K562 (cell line): ENCODE measurements at regions not wholly inside any gene's neighbourhood (a gene's known extent, or its start where the extent isn't known, plus 50 kb on each side); places are given as distances from the start of the nearest gene placed in this dataset.

Experiments used
- ATAC-seq: fragments of 200-7000 bp; cut with Tn5 transposase; 3 replicates; pipeline ENCODE4 v1.9.1; 2020; ENCODE audit warnings: moderate library complexity
- BruUV-seq: library from RNA; stranded (reverse); fragments of 400-500 nt; replicated peaks from 2 replicates; lab custom pipeline; 2021; lab: Mats Ljungman, UMichigan
- CTCF ChIA-PET: fragments of 300-600 bp; formaldehyde crosslinking; extraction: SDS; loops from one replicate; lab custom pipeline; 2021; ENCODE audit warnings: low intra/inter-chr PET ratio; lab: Yijun Ruan, JAX
- POLR2A ChIA-PET: fragments of 300-600, 350-650 bp; sonication (Branson Sonifier 250); formaldehyde crosslinking; extraction: SDS; loops from one replicate; lab custom pipeline; 2021; ENCODE audit warnings: antibody characterized with exemption, inconsistent platforms; lab: Yijun Ruan, JAX
- DNase-seq, 4 experiments: peaks; one replicate each; pipeline versions ENCODE4 v3.0.0 to v3.0.0-alpha.2; 2011 to 2018; ENCODE audit warnings: low spot score in 3 of 4, mixed read lengths in 3 of 4; ENCODE audit errors: extremely low read depth in 1 of 4
- FAIRE-seq: peaks from 2 replicates; lab custom pipeline; 2011; peaks lifted over from hg19 to GRCh38; lab: Jason Lieb, UNC
- H2AFZ ChIP-seq: 2 replicates; pipeline ENCODE4 v1.6.0; 2011; ENCODE audit warnings: low read depth, low read length, control low read depth, inconsistent platforms
- H3K27ac ChIP-seq: fragments of 200-600 bp; 3 replicates; pipeline ENCODE4 v1.8.0; 2011; ENCODE audit warnings: low read depth, mild to moderate bottlenecking, control low read depth, inconsistent platforms, low read length, moderate library complexity, mixed read lengths; ENCODE audit errors: extremely low read depth
- H3K27me3 ChIP-seq, 2 experiments: fragments of 300-600 bp in 1 of 2; 2 replicates in 1 of 2; 3 replicates in 1 of 2; pipeline versions ENCODE4 v1.6.0 to v1.8.0; 2011; ENCODE audit warnings: inconsistent platforms in 2 of 2, low read length in 2 of 2, mild to moderate bottlenecking in 1 of 2, mixed read lengths in 1 of 2, moderate library complexity in 1 of 2; ENCODE audit not compliant: control insufficient read depth in 2 of 2, insufficient read depth in 2 of 2
- H3K36me3 ChIP-seq: fragments of 300-600 bp; 3 replicates; pipeline ENCODE4 v1.8.0; 2011; ENCODE audit warnings: mild to moderate bottlenecking, low read length, inconsistent platforms; ENCODE audit not compliant: control insufficient read depth, insufficient read depth
- H3K4me1 ChIP-seq, 2 experiments: fragments of 200-600 bp in 1 of 2; replicated peaks in 1 of 2; 2 replicates in 1 of 2; 3 replicates in 1 of 2; pipeline versions ENCODE4 v1.5.1 to v1.8.0; 2011; ENCODE audit warnings: inconsistent platforms in 2 of 2, low read length in 2 of 2, mild to moderate bottlenecking in 1 of 2, mixed read lengths in 1 of 2, moderate library complexity in 1 of 2; ENCODE audit not compliant: control insufficient read depth in 2 of 2, insufficient read depth in 2 of 2
- H3K4me2 ChIP-seq: 2 replicates; pipeline ENCODE4 v1.6.1; 2011; ENCODE audit warnings: low read length, control low read depth, inconsistent platforms, mixed read lengths; ENCODE audit not compliant: insufficient read depth
- H3K4me3 ChIP-seq: fragments of 200-600 bp; sonication (generic), shearing (Covaris generic); 2 replicates; pipeline ENCODE4 v1.5.1; 2016; ENCODE audit warnings: control low read depth, inconsistent platforms
- H3K79me2 ChIP-seq: fragments of 200-600 bp; 3 replicates; pipeline ENCODE4 v1.8.0; 2011; ENCODE audit warnings: low read length, inconsistent platforms; ENCODE audit not compliant: control insufficient read depth, insufficient read depth
- H3K9ac ChIP-seq, 2 experiments: 2 replicates each; pipeline versions ENCODE4 v1.6.0 to v1.6.1; 2011; ENCODE audit warnings: low read depth in 2 of 2, low read length in 2 of 2, control low read depth in 1 of 2, inconsistent platforms in 1 of 2, mild to moderate bottlenecking in 1 of 2, mixed read lengths in 1 of 2; ENCODE audit not compliant: insufficient read depth in 1 of 2
- H3K9me1 ChIP-seq: one replicate; pipeline ENCODE4 v1.6.0; 2011; ENCODE audit warnings: inconsistent platforms, mild to moderate bottlenecking, low read length, moderate library complexity; ENCODE audit not compliant: control insufficient read depth, insufficient read depth
- H3K9me3 ChIP-seq: replicated peaks from 2 replicates; pipeline ENCODE4 v1.5.1; 2011; ENCODE audit warnings: low read depth, low read length, inconsistent platforms; ENCODE audit not compliant: control insufficient read depth, insufficient read depth
- H4K20me1 ChIP-seq: replicated peaks from 2 replicates; pipeline ENCODE4 v1.6.1; 2011; ENCODE audit warnings: low read length, inconsistent platforms, mixed read lengths; ENCODE audit not compliant: control insufficient read depth, insufficient read depth
- ARID1B ChIP-seq: fragments of 450-650 bp; IDR thresholded peaks from 2 replicates; pipeline ENCODE4 v1.6.1; 2016; ENCODE audit warnings: antibody characterized with exemption, mild to moderate bottlenecking, inconsistent platforms
- BACH1 ChIP-seq: fragments of 200-800 bp; sonication (Bioruptor generic); IDR thresholded peaks from 2 replicates; pipeline ENCODE4 v1.6.1; 2016; ENCODE audit warnings: missing genetic modification characterization, missing compliant biosample characterization
- CHCHD3 ChIP-seq: fragments of 250-450 bp; sonication (Bioruptor Pico); IDR thresholded peaks from 2 replicates; pipeline ENCODE4 v2.1.2; 2022; ENCODE audit warnings: mild to moderate bottlenecking
- ELF4 ChIP-seq: fragments of 450-650 bp; formaldehyde crosslinking; IDR thresholded peaks from 2 replicates; pipeline ENCODE4 v1.4.0; 2022; ENCODE audit warnings: missing genetic modification characterization
- FOXO4 ChIP-seq: fragments of 450-650 bp; formaldehyde crosslinking; IDR thresholded peaks from 2 replicates; pipeline ENCODE4 v1.4.0; 2020; ENCODE audit warnings: mild to moderate bottlenecking, moderate library complexity
- FOXP4 ChIP-seq: sonication (generic); formaldehyde crosslinking; IDR thresholded peaks from 2 replicates; pipeline ENCODE4 v1.8.0; 2022; ENCODE audit warnings: mild to moderate bottlenecking, missing genetic modification reagents, borderline replicate concordance
- PHB2 ChIP-seq: fragments of 450-650 bp; IDR thresholded peaks from 2 replicates; pipeline ENCODE4 v1.6.1; 2017; ENCODE audit warnings: low read depth
- POLR3G ChIP-seq: IDR thresholded peaks from 2 replicates; pipeline ENCODE4 v1.6.1; 2011; ENCODE audit not compliant: insufficient read length, insufficient replicate concordance; ENCODE audit errors: extremely low read depth
- SNIP1 ChIP-seq: fragments of 450-650 bp; IDR thresholded peaks from 2 replicates; pipeline ENCODE4 v1.7.1; 2017; ENCODE audit warnings: low read depth, mild to moderate bottlenecking
- TAF7 ChIP-seq: fragments of 450-650 bp; IDR thresholded peaks from 2 replicates; pipeline ENCODE4 v1.6.1; 2016; ENCODE audit warnings: missing genetic modification characterization, missing compliant biosample characterization
- TAL1 ChIP-seq: fragments of 450-650 bp; IDR thresholded peaks from 2 replicates; pipeline ENCODE4 v1.6.1; 2016; ENCODE audit warnings: mild to moderate bottlenecking
- TCF7L2 ChIP-seq: fragments of 150-350 bp; IDR thresholded peaks from 2 replicates; pipeline ENCODE4 v1.6.1; 2016; ENCODE audit warnings: low read depth, mild to moderate bottlenecking, low read length, moderate library complexity
- ZNF184 ChIP-seq: sonication (generic); formaldehyde crosslinking; IDR thresholded peaks from 2 replicates; pipeline ENCODE4 v1.5.0; 2020; ENCODE audit warnings: missing genetic modification reagents
- ZNF696 ChIP-seq: fragments of 250-450 bp; sonication (Bioruptor Pico); conservative IDR thresholded peaks from 2 replicates; pipeline ENCODE4 v1.4.0; 2020; ENCODE audit warnings: mild to moderate bottlenecking, moderate library complexity
- WGBS: fragments of 100-300 bp; shearing (Covaris generic); methylation state at CpG from one replicate; pipeline ENCODE4 v1.1.6; 2016; ENCODE audit warnings: low coverage, mixed read lengths; ENCODE audit not compliant: insufficient coverage; ENCODE audit errors: missing lambda C conversion rate; 5-methylcytosine and 5-hydroxymethylcytosine counted together
- in situ Hi-C: fragments of 300-500 bp; cut with MboI; formaldehyde crosslinking; loops from 4 replicates; pipeline ENCODE4 v1.15.0; 2018; ENCODE audit warnings: inconsistent platforms, mixed read lengths
- intact Hi-C: fragments of 100-400 bp; cut with micrococcal nuclease; formaldehyde crosslinking; loops from 2 replicates; pipeline ENCODE4 v1.14.2; 2022

GRCh38 chr7:149561072-149561471 lies 63.5 kb upstream of the ZNF746 start:
- Histone ChIP-seq H3K9me1 (no peaks in the 10 kb centered on the region), H2AFZ (no peak overlapping the region), H3K4me1 (peaks cover 3 to 11% of the 10 kb centered on the region in 2 experiments; a peak in 4 of 5 replicates), H3K27ac (no peak overlapping the region), H3K9ac (no peak overlapping the region), H3K4me2 (no peak overlapping the region), H3K79me2 (peaks cover 23% of the 10 kb centered on the region), H3K36me3 (peaks cover 65% of the 10 kb centered on the region), H3K4me3 (no peak overlapping the region), H4K20me1 (no peaks in the 10 kb centered on the region), H3K9me3 (no peaks in the 10 kb centered on the region), H3K27me3 (no peaks in the 10 kb centered on the region)
- POLR2A ChIA-PET: interaction anchor here (0.9 kb wide), 1 partner anchor 241 kb away, joined by 5 read pairs; no protein-coding TSS in a partner anchor
- TF ChIP-seq PHB2 (no peak), POLR3G (no peak), ELF4 (no peak), CHCHD3 (CRISPR knock-in tag) (no peak)
- WGBS: 94% methylated on average over 3 of the region's 3 CpGs
- BruUV-seq: no TSS peak
- DNase-seq (no peak), FAIRE-seq (no peak), ATAC-seq (no peak)
- CTCF ChIA-PET: no interaction called here
- intact Hi-C loops: no loop called here
- in situ Hi-C loops: no loop called here

- no peak for FAIRE-seq
- Histone ChIP-seq H4K20me1 (no peaks in the 10 kb centered on the region), H3K27ac (no peak overlapping the region), H3K4me2 (no peak overlapping the region), H3K27me3 (no peaks in the 10 kb centered on the region), H3K9me1 (no peaks in the 10 kb centered on the region), H3K4me1 (peaks cover 3 to 7% of the 10 kb centered on the region in 2 experiments; a peak in 3 of 5 replicates), H3K9ac (no peak overlapping the region), H3K9me3 (no peaks in the 10 kb centered on the region), H3K4me3 (no peak overlapping the region), H2AFZ (no peak overlapping the region), H3K36me3 (peaks cover 60% of the 10 kb centered on the region), H3K79me2 (peaks cover 18% of the 10 kb centered on the region)
- 89% methylated on average over 4 of the region's 4 CpGs for WGBS
- BruUV-seq: no TSS peak
- CTCF ChIA-PET: no interaction called here
- POLR2A ChIA-PET: interaction anchor here (1.0 kb wide), 2 partner anchors 17 to 66 kb away, joined by 5 read pairs; no protein-coding TSS in a partner anchor
- in situ Hi-C loops: no loop called here
- DNase-seq: no peak
- no peak for ATAC-seq
- intact Hi-C loops: no loop called here
- no peak for TF ChIP-seq TAF7 (tag)
- TF ChIP-seq FOXP4 (CRISPR knock-in tag): no peak
- no peak for TF ChIP-seq TCF7L2
- no peak for TF ChIP-seq BACH1 (tag)
- TF ChIP-seq ZNF696 (CRISPR knock-in tag): no peak
- TF ChIP-seq TAL1: no peak
- no peak for TF ChIP-seq FOXO4 (CRISPR knock-in tag)
- TF ChIP-seq ZNF184 (CRISPR knock-in tag): no peak
- no peak for TF ChIP-seq SNIP1
- no peak for TF ChIP-seq ARID1B
Measured at GRCh38 chr7:149559711-149560110, 62.1 kb upstream of the ZNF746 start.
